H9 (cell line): ENCODE measurements at regions not wholly inside any gene's neighbourhood (a gene's known extent, or its start where the extent isn't known, plus 50 kb on each side); places are given as distances from the start of the nearest gene placed in this dataset.

Experiments used
- DNase-seq: peaks from one replicate; pipeline ENCODE4 v3.0.0-alpha.2; 2017
- H2AFZ ChIP-seq: one replicate; pipeline ENCODE4 v1.6.1; 2013; ENCODE audit warnings: mild to moderate bottlenecking, low read length, control low read depth, moderate library complexity
- H2AK5ac ChIP-seq: 2 replicates; pipeline ENCODE4 v1.6.1; 2013; ENCODE audit warnings: low read length, control low read depth, mixed read lengths; ENCODE audit not compliant: insufficient read length
- H2BK120ac ChIP-seq: one replicate; pipeline ENCODE4 v1.6.1; 2013; ENCODE audit warnings: low read depth, mild to moderate bottlenecking, low read length, control low read depth, inconsistent platforms; ENCODE audit not compliant: poor library complexity, severe bottlenecking
- H2BK12ac ChIP-seq: 2 replicates; pipeline ENCODE4 v1.6.1; 2013; ENCODE audit warnings: low read length, control low read depth, mixed read lengths, low read depth; ENCODE audit not compliant: insufficient read length
- H2BK15ac ChIP-seq: 2 replicates; pipeline ENCODE4 v1.6.1; 2013; ENCODE audit warnings: low read depth, low read length, control low read depth
- H2BK20ac ChIP-seq: one replicate; pipeline ENCODE4 v1.6.1; 2013; ENCODE audit warnings: low read depth, mild to moderate bottlenecking, low read length, control low read depth, inconsistent platforms; ENCODE audit not compliant: poor library complexity, severe bottlenecking
- H2BK5ac ChIP-seq: 2 replicates; pipeline ENCODE4 v1.6.1; 2013; ENCODE audit warnings: low read length, control low read depth, mixed read lengths; ENCODE audit not compliant: insufficient read length
- H3K14ac ChIP-seq: 2 replicates; pipeline ENCODE4 v1.6.1; 2013; ENCODE audit warnings: low read length, control low read depth; ENCODE audit not compliant: insufficient read depth
- H3K18ac ChIP-seq: 2 replicates; pipeline ENCODE4 v1.6.1; 2013; ENCODE audit warnings: low read depth, mild to moderate bottlenecking, mixed read lengths, low read length, control low read depth; ENCODE audit not compliant: insufficient read length
- H3K23ac ChIP-seq: 2 replicates; pipeline ENCODE4 v1.6.1; 2013; ENCODE audit warnings: low read length, control low read depth, mixed read lengths, low read depth; ENCODE audit not compliant: insufficient read length
- H3K23me2 ChIP-seq: 2 replicates; pipeline ENCODE4 v1.6.1; 2013; ENCODE audit warnings: low read depth, mild to moderate bottlenecking, mixed read lengths, low read length, control low read depth; ENCODE audit not compliant: insufficient read length, poor library complexity, severe bottlenecking
- H3K27ac ChIP-seq: 2 replicates; pipeline ENCODE4 v1.5.1; 2013; ENCODE audit warnings: low read length, control low read depth, mixed read lengths, low read depth; ENCODE audit not compliant: insufficient read length
- H3K27me3 ChIP-seq: 2 replicates; pipeline ENCODE4 v1.6.1; 2013; ENCODE audit warnings: low read length, control low read depth, inconsistent platforms; ENCODE audit not compliant: insufficient read depth
- H3K4ac ChIP-seq: 2 replicates; pipeline ENCODE4 v1.6.1; 2013; ENCODE audit warnings: low read depth, mild to moderate bottlenecking, control low read depth, inconsistent platforms, low read length, moderate library complexity
- H3K4me1 ChIP-seq: 2 replicates; pipeline ENCODE4 v1.6.1; 2013; ENCODE audit warnings: low read length, control low read depth, inconsistent platforms; ENCODE audit not compliant: insufficient read depth
- H3K4me2 ChIP-seq: 2 replicates; pipeline ENCODE4 v1.6.1; 2013; ENCODE audit warnings: low read length, control low read depth, mixed read lengths; ENCODE audit not compliant: insufficient read length, insufficient read depth
- H3K56ac ChIP-seq: 2 replicates; pipeline ENCODE4 v1.6.1; 2013; ENCODE audit warnings: low read depth, mild to moderate bottlenecking, mixed read lengths, low read length, control low read depth; ENCODE audit not compliant: insufficient read length
- H3K79me1 ChIP-seq: 2 replicates; pipeline ENCODE4 v1.6.1; 2013; ENCODE audit warnings: low read depth, mild to moderate bottlenecking, moderate library complexity, low read length, control low read depth, inconsistent platforms; ENCODE audit not compliant: insufficient read depth, poor library complexity, severe bottlenecking
- H3K79me2 ChIP-seq: 2 replicates; pipeline ENCODE4 v1.6.1; 2013; ENCODE audit warnings: low read length, control low read depth, inconsistent platforms; ENCODE audit not compliant: insufficient read depth
- H3K9ac ChIP-seq: 2 replicates; pipeline ENCODE4 v1.6.1; 2013; ENCODE audit warnings: low read length, control low read depth, mixed read lengths; ENCODE audit not compliant: insufficient read length; ENCODE audit errors: extremely low read depth
- H3K9me3 ChIP-seq: one replicate; pipeline ENCODE4 v1.6.1; 2013; ENCODE audit warnings: low read depth, low read length, inconsistent platforms; ENCODE audit not compliant: control insufficient read depth
- H3T11ph ChIP-seq: one replicate; pipeline ENCODE4 v1.6.1; 2013; ENCODE audit warnings: mild to moderate bottlenecking, low read length, control low read depth, inconsistent platforms
- H4K20me1 ChIP-seq: one replicate; pipeline ENCODE4 v1.6.1; 2013; ENCODE audit not compliant: control insufficient read depth, insufficient read length, insufficient read depth
- H4K5ac ChIP-seq: 2 replicates; pipeline ENCODE4 v1.6.1; 2013; ENCODE audit warnings: low read depth, mild to moderate bottlenecking, mixed read lengths, low read length, control low read depth; ENCODE audit not compliant: insufficient read length
- H4K8ac ChIP-seq: replicated peaks from 2 replicates; pipeline ENCODE4 v1.6.1; 2013; ENCODE audit warnings: low read length, control low read depth, mixed read lengths, low read depth; ENCODE audit not compliant: insufficient read length
- H4K91ac ChIP-seq: 2 replicates; pipeline ENCODE4 v1.6.1; 2013; ENCODE audit warnings: low read depth, mild to moderate bottlenecking, moderate library complexity, mixed read lengths, low read length, control low read depth; ENCODE audit not compliant: insufficient read length
- H3K27ac Mint-ChIP-seq, 3 experiments: 2 replicates in 2 of 3; 3 replicates in 1 of 3; pipeline ENCODE4 v1.8.0; 2020 to 2021; ENCODE audit warnings: mixed read lengths in 3 of 3, mild to moderate bottlenecking in 1 of 3, moderate library complexity in 1 of 3
- H3K27me3 Mint-ChIP-seq: 2 replicates; pipeline ENCODE4 v1.8.0; 2021; ENCODE audit warnings: low read depth, mild to moderate bottlenecking, moderate library complexity, mixed read lengths
- H3K36me3 Mint-ChIP-seq, 3 experiments: 2 replicates in 2 of 3; 3 replicates in 1 of 3; pipeline ENCODE4 v1.8.0; 2020 to 2021; ENCODE audit warnings: low read depth in 3 of 3, mixed read lengths in 3 of 3; ENCODE audit not compliant: insufficient read depth in 1 of 3
- H3K4me1 Mint-ChIP-seq, 2 experiments: 2 replicates each; pipeline ENCODE4 v1.8.0; 2020; ENCODE audit warnings: mixed read lengths in 2 of 2
- H3K4me3 Mint-ChIP-seq, 2 experiments: 2 replicates in 1 of 2; 3 replicates in 1 of 2; pipeline ENCODE4 v1.8.0; 2020 to 2021; ENCODE audit warnings: mild to moderate bottlenecking in 2 of 2, mixed read lengths in 2 of 2, moderate library complexity in 1 of 2
- H3K9me3 Mint-ChIP-seq, 2 experiments: 2 replicates in 1 of 2; 3 replicates in 1 of 2; pipeline ENCODE4 v1.8.0; 2020; ENCODE audit warnings: mild to moderate bottlenecking in 2 of 2, mixed read lengths in 2 of 2, moderate library complexity in 1 of 2
- CTCF ChIP-seq: fragments of 200-600 bp; sonication (generic); conservative IDR thresholded peaks from 3 replicates; pipeline ENCODE4 v1.8.0; 2021; ENCODE audit warnings: antibody characterized with exemption, mild to moderate bottlenecking
- WGBS: extraction: QIAGEN DNeasy Blood & Tissue Kit; methylation state at CpG from one replicate; pipeline ENCODE4 v1.1.7; 2013; ENCODE audit warnings: missing lambda C conversion rate, low lambda C conversion rate, mixed read lengths; ENCODE audit not compliant: insufficient read length; ENCODE audit errors: extremely low coverage; 5-methylcytosine and 5-hydroxymethylcytosine counted together

DNA sequence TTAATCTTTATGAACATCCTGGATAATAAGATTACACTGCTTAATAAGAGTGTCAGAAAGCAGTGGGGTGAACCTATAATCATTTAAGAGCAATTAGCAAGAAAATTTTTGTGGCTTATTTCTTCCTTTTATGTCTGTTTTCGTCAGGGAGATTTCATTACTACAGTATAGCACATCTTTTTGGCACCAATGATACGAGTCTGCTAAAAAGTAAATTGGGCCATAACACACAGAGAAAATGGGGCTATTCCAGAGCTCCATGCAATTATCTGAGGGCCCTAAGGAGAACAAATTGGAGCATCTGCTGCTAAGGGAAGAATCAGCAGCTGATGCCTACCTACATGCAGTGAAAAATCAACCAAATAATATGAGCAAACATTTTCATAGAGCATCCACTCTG, 330.3 kb upstream of the NCAM2 start:
- peaks cover 24 to 60% (median 34%) of the 10 kb centered on the region in 3 experiments for H3K36me3 Mint-ChIP-seq
- peaks cover 5% of the 10 kb centered on the region for H3K9me3 ChIP-seq
- no peak overlapping the region for H3K4ac ChIP-seq
- H2AK5ac ChIP-seq: no peak overlapping the region
- no peak overlapping the region for H3K4me3 Mint-ChIP-seq
- no peak overlapping the region for H4K5ac ChIP-seq
- no peak overlapping the region for H2BK20ac ChIP-seq
- H3K56ac ChIP-seq: no peak overlapping the region
- H3K9ac ChIP-seq: no peak overlapping the region
- DNase-seq: no peak
- no peak overlapping the region for H2BK15ac ChIP-seq
- TF ChIP-seq CTCF: no peak
- H3K27ac Mint-ChIP-seq: no peak overlapping the region
- H4K20me1 ChIP-seq: no peaks in the 10 kb centered on the region
- no peak overlapping the region for H2BK5ac ChIP-seq
- no peak overlapping the region for H3K27ac ChIP-seq
- H3K27me3 Mint-ChIP-seq: peaks cover 1% of the 10 kb centered on the region; the same call in 1 of the 2 replicates
- H3K9me3 Mint-ChIP-seq: peaks cover 33 to 40% of the 10 kb centered on the region in 2 experiments
- H3K23ac ChIP-seq: no peak overlapping the region
- H3K14ac ChIP-seq: no peak overlapping the region
- no peak overlapping the region for H3T11ph ChIP-seq
- peaks cover 10 to 13% of the 10 kb centered on the region in 2 experiments for H3K4me1 Mint-ChIP-seq
- no peak overlapping the region for H4K8ac ChIP-seq
- H3K4me2 ChIP-seq: no peak overlapping the region
- no peak overlapping the region for H3K18ac ChIP-seq
- H3K79me2 ChIP-seq: no peaks in the 10 kb centered on the region
- H3K23me2 ChIP-seq: no peaks in the 10 kb centered on the region
- H2BK120ac ChIP-seq: no peak overlapping the region
- H4K91ac ChIP-seq: no peak overlapping the region
- H3K4me1 ChIP-seq: peaks cover 2% of the 10 kb centered on the region; the same call in 1 of the 2 replicates
- no peak overlapping the region for H2BK12ac ChIP-seq
- no peaks in the 10 kb centered on the region for H3K27me3 ChIP-seq
- H3K79me1 ChIP-seq: no peaks in the 10 kb centered on the region
- H2AFZ ChIP-seq: no peak overlapping the region
- WGBS: no CpG with 5 or more reads among the region's 2 CpGs
